Transverse colon (tissue), 4 donors: ENCODE measurements at regions not wholly inside any gene's neighbourhood (a gene's known extent, or its start where the extent isn't known, plus 50 kb on each side); places are given as distances from the start of the nearest gene placed in this dataset.

Source experiments
- DNase-seq: peaks from one replicate; pipeline ENCODE4 v3.0.0-alpha.2; 2019
- H3K27ac ChIP-seq, 4 donors: fragments of 200-600 bp; sonication (generic); 2 replicates each; pipeline ENCODE4 v1.5.1; 2016 to 2018; ENCODE audit warnings: inconsistent platforms in 4 of 4
- H3K27me3 ChIP-seq: fragments of 200-600 bp; sonication (generic); 2 replicates; pipeline ENCODE4 v1.5.1; 2017; ENCODE audit warnings: inconsistent platforms
- H3K36me3 ChIP-seq, 4 donors: fragments of 200-600 bp; sonication (generic); 2 replicates each; pipeline ENCODE4 v1.5.1; 2017 to 2019; ENCODE audit warnings: inconsistent platforms in 4 of 4
- H3K4me1 ChIP-seq, 4 donors: fragments of 200-600 bp; sonication (generic); 2 replicates each; pipeline ENCODE4 v1.5.1; 2017 to 2020; ENCODE audit warnings: inconsistent platforms in 4 of 4
- H3K4me3 ChIP-seq, 4 donors: fragments of 200-600 bp; sonication (generic); 1 replicate in 1 of 4; 2 replicates in 3 of 4; pipeline versions ENCODE4 v1.5.1 to v1.6.1; 2017 to 2019; ENCODE audit warnings: inconsistent platforms in 4 of 4
- H3K9me3 ChIP-seq, 2 donors: fragments of 200-600 bp; sonication (generic); 2 replicates each; pipeline ENCODE4 v1.5.1; 2017 to 2019; ENCODE audit warnings: inconsistent platforms in 2 of 2
- CTCF ChIP-seq, 5 experiments: fragments of 200-600 bp in 3 of 5; fragments of 450-650 bp in 2 of 5; sonication (generic) in 3 of 5; IDR thresholded peaks; 1 replicate in 2 of 5; 2 replicates in 3 of 5; pipeline ENCODE4 v1.5.1; 2016 to 2017; ENCODE audit warnings: antibody characterized with exemption in 5 of 5, inconsistent platforms in 3 of 5, mild to moderate bottlenecking in 2 of 5, moderate library complexity in 1 of 5
- EP300 ChIP-seq: sonication (generic); formaldehyde crosslinking; IDR thresholded peaks from one replicate; pipeline ENCODE4 v1.6.1; 2017; ENCODE audit warnings: antibody characterized with exemption, low read depth
- POLR2A ChIP-seq: fragments of 450-650 bp; IDR thresholded peaks from one replicate; pipeline ENCODE4 v1.6.1; 2016; ENCODE audit warnings: antibody characterized with exemption, mild to moderate bottlenecking, moderate library complexity
- POLR2AphosphoS5 ChIP-seq, 3 donors: sonication (generic); formaldehyde crosslinking; IDR thresholded peaks; one replicate each; pipeline ENCODE4 v1.6.1; 2016; ENCODE audit warnings: antibody characterized with exemption in 3 of 3
- WGBS, 2 donors: methylation state at CpG; one replicate each; pipeline ENCODE4 v1.1.5; 2018; ENCODE audit warnings: low coverage in 1 of 2; 5-methylcytosine and 5-hydroxymethylcytosine counted together
- in situ Hi-C, 4 donors: fragments of 200-750 bp; cut with MboI; loops; one replicate each; pipeline versions ENCODE4 v1.15.0 to v1.15.1; 2017; ENCODE audit warnings: low sequenced_read_pairs in 3 of 4, low pct_ligation_motif_present in 1 of 4, low pct_unique_long_range_greater_than_20kb in 1 of 4
- intact Hi-C: fragments of 100-400 bp; cut with DNase I; formaldehyde crosslinking; loops from one replicate; pipeline ENCODE4 v1.15.1; 2023; ENCODE audit warnings: low total_unique reads

DNA sequence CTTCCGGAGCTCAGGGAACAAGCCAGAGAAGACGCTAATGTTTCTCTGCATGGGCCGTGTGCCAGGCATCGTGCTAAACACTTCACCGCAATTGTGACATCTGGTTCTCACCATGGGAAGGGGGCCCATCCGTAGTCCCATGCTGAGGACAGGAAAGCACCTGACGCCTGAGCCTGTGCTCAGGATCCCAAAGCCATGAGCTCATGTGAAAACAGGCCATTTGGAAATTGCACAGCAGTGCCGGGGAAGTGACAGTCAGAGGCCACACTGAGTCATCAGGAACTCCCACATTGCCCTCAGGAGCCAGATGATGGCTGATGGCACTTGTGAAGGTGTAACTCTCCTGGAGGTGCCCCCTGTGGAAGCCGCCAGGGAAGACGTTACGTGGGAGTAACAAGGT lies 141.0 kb downstream of the INHBB start:
- H3K27me3 ChIP-seq, result no peaks in the 10 kb centered on the region
- intact Hi-C loops, result no loop called here
- H3K36me3 ChIP-seq, result no peaks in the 10 kb centered on the region
- in situ Hi-C loops, result no loop called here
- H3K27ac ChIP-seq, result no peak overlapping the region
- WGBS, 2 donors, result 81% methylated on average over 11 of the region's 11 CpGs; no CpG with 5 or more reads in 1 of the 2 donors
- no peak for TF ChIP-seq EP300
- no peak for TF ChIP-seq POLR2A
- TF ChIP-seq POLR2AphosphoS5 (IDR thresholded peaks at IDR 0.05), result no peak
- TF ChIP-seq CTCF (IDR thresholded peaks at IDR 0.05), result no peak
- DNase-seq, result no peak
- H3K4me3 ChIP-seq, result no peak overlapping the region
- no peaks in the 10 kb centered on the region for H3K4me1 ChIP-seq
- H3K9me3 ChIP-seq, result no peaks in the 10 kb centered on the region

DNA sequence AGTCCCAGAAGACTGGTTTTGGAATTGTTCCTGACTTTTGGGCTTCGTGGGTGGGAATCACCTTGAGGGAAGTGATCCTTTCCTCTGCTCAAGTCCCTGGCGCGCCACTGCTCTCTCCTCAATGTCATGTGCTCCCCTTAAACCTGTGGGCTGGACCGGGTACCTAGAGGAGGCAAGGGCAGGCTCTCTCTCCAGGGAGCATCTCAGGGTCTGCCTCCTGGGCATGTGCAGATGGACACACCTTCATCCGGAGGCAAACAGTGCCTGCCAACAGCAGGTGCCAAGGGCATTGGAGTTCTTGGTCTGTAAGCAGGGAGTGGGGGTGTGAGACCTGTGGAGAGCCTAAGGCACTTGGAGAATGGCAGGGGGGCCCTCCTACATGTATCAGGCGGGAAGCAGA lies 142.6 kb downstream of the INHBB start:
- TF ChIP-seq CTCF (IDR thresholded peaks at IDR 0.05) (no peak), EP300 (no peak), POLR2A (no peak), POLR2AphosphoS5 (IDR thresholded peaks at IDR 0.05) (no peak)

DNA sequence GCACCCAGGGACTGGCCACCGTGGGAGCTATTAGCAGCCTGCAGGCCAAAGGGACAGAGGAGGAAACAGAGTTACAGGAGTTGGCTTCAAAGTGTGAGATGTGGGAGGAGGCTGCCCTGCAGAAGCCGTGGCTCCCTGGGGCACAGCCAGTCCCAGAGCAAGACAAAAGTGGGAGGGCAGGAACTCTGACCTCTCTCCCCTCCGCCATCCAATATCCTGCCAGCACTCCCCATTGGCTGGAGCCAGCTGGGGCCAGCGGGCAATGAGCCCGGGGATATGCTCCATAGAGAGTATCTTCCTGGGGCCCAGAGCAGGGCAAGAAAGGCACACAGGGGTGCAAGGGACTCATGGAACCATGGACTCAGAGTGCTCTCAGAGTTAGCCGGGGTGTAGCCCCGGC lies 143.1 kb downstream of the INHBB start:
- intact Hi-C loops, result no loop called here
- Histone ChIP-seq H3K9me3 (no peaks in the 10 kb centered on the region), H3K36me3 (no peaks in the 10 kb centered on the region), H3K27me3 (no peaks in the 10 kb centered on the region), H3K4me1 (no peaks in the 10 kb centered on the region), H3K27ac (no peak overlapping the region), H3K4me3 (no peak overlapping the region)
- no peak for TF ChIP-seq POLR2A
- TF ChIP-seq POLR2AphosphoS5 (IDR thresholded peaks at IDR 0.05), result no peak
- no peak for TF ChIP-seq EP300
- no peak for TF ChIP-seq CTCF (IDR thresholded peaks at IDR 0.05)
- no peak for DNase-seq
- in situ Hi-C loops, result no loop called here
- 16 to 69% methylated on average over 2 to 7 of the region's 7 CpGs for WGBS, 2 donors

More for the DNA sequence above, 142.6 kb downstream of the INHBB start:
- Histone ChIP-seq H3K27ac (no peak overlapping the region), H3K36me3 (no peaks in the 10 kb centered on the region), H3K4me1 (no peaks in the 10 kb centered on the region), H3K27me3 (no peaks in the 10 kb centered on the region), H3K9me3 (no peaks in the 10 kb centered on the region), H3K4me3 (no peak overlapping the region)
- in situ Hi-C loops (no loop called here), intact Hi-C loops (no loop called here)
- 11 to 72% methylated on average over 1 to 6 of the region's 6 CpGs for WGBS, 2 donors
- no peak for DNase-seq

DNA sequence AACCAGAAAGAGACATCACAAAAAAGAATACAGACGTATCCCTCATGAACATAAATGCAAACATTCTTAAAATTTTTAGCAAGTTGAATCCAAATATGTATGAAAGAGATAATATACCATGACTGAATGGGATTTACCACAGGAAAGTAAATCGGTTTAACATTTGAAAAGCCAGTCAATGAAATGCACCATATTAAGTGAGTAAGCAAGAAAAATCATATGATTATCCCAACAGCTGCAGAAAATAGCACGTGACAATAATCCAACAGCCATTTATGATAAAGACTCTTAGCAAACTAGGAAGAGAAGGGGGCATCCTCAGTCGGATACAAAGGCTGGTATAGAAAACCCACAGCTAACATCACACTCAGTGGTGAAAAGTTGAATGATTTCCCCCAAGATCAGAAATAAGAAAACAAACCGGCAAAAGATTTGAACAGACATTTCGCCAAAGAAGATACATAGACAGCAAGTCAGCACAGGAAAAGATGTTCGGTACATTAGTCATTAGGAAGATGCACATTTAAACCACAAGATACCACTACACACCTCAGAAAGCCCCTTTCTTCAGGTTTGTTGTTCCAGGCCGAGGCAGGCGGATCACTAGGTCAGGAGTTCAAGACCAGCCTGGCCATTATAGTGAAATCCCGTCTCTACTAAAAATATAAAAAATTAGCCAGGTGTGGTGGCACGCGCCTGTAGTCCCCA lies 144.3 kb downstream of the INHBB start:
- WGBS, 2 donors, result 87 to 93% methylated on average over 11 to 12 of the region's 12 CpGs
- TF ChIP-seq EP300 (no peak), POLR2A (no peak), CTCF (IDR thresholded peaks at IDR 0.05) (no peak), POLR2AphosphoS5 (IDR thresholded peaks at IDR 0.05) (no peak)
- Histone ChIP-seq H3K4me3 (no peak overlapping the region), H3K4me1 (no peaks in the 10 kb centered on the region), H3K9me3 (no peaks in the 10 kb centered on the region), H3K27me3 (no peaks in the 10 kb centered on the region), H3K27ac (no peak overlapping the region), H3K36me3 (no peaks in the 10 kb centered on the region)
- intact Hi-C loops (no loop called here), in situ Hi-C loops (no loop called here)
- DNase-seq, result no peak
